Left ventricle myocardium inferior (tissue), 1 donor: ENCODE measurements at regions not wholly inside any gene's neighbourhood (a gene's known extent, or its start where the extent isn't known, plus 50 kb on each side); places are given as distances from the start of the nearest gene placed in this dataset.

Experiments used
- DNase-seq: peaks from one replicate; pipeline ENCODE4 v3.0.0-alpha.2; 2020
- H3K27ac ChIP-seq: fragments of 200-600 bp; replicated peaks from 2 replicates; pipeline ENCODE4 v1.8.0; 2021
- H3K27me3 ChIP-seq: fragments of 200-600 bp; 2 replicates; pipeline ENCODE4 v1.8.0; 2021; ENCODE audit warnings: low read depth
- H3K36me3 ChIP-seq: fragments of 200-600 bp; 2 replicates; pipeline ENCODE4 v1.8.0; 2021
- H3K4me1 ChIP-seq: fragments of 200-600 bp; 2 replicates; pipeline ENCODE4 v1.8.0; 2021
- H3K4me3 ChIP-seq: fragments of 200-600 bp; 2 replicates; pipeline ENCODE4 v1.8.0; 2021; ENCODE audit warnings: mild to moderate bottlenecking, moderate library complexity
- H3K9me3 ChIP-seq: fragments of 200-600 bp; replicated peaks from 2 replicates; pipeline ENCODE4 v1.8.0; 2021
- intact Hi-C: fragments of 100-400 bp; cut with micrococcal nuclease; formaldehyde crosslinking; loops from one replicate; pipeline ENCODE4 v1.11.0; 2022
- TF ChIP-seq, protein P1 (sequence below): fragments of 200-600 bp; IDR thresholded peaks from 2 replicates; pipeline ENCODE4 v1.8.0; 2021; ENCODE audit warnings: antibody characterized with exemption, mild to moderate bottlenecking, borderline replicate concordance
- donor health status: DM: no; HTN: yes; CAD: no; lungs with severe emphysema.

DNA sequence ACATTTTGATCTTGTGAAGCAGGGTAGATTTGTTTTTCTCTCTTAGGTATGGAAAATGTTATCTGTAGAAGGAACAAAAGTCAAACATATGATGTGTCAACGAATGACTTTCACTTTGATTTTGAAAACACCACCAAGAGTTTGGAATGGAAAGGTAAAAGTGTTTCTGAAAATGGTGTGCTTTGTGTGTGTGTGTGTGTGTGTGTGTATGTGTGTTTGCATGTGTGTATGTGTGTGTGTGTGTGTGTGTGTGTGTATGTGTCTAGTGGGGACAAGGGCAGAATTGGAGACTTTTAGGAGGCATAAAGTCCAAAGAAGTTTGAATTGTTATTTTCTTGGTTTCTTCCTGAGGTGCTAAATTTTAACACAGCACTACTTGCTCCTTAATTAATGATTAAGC, 115.4 kb upstream of the PRKCQ start:
- Histone ChIP-seq H3K36me3 (no peaks in the 10 kb centered on the region), H3K4me3 (no peak overlapping the region), H3K4me1 (no peaks in the 10 kb centered on the region), H3K27ac (no peak overlapping the region), H3K9me3 (no peaks in the 10 kb centered on the region), H3K27me3 (peaks cover 12% of the 10 kb centered on the region)
- DNase-seq: no peak
- TF ChIP-seq, protein P1, sequence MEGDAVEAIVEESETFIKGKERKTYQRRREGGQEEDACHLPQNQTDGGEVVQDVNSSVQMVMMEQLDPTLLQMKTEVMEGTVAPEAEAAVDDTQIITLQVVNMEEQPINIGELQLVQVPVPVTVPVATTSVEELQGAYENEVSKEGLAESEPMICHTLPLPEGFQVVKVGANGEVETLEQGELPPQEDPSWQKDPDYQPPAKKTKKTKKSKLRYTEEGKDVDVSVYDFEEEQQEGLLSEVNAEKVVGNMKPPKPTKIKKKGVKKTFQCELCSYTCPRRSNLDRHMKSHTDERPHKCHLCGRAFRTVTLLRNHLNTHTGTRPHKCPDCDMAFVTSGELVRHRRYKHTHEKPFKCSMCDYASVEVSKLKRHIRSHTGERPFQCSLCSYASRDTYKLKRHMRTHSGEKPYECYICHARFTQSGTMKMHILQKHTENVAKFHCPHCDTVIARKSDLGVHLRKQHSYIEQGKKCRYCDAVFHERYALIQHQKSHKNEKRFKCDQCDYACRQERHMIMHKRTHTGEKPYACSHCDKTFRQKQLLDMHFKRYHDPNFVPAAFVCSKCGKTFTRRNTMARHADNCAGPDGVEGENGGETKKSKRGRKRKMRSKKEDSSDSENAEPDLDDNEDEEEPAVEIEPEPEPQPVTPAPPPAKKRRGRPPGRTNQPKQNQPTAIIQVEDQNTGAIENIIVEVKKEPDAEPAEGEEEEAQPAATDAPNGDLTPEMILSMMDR: no peak
- intact Hi-C loops: no loop called here

DNA sequence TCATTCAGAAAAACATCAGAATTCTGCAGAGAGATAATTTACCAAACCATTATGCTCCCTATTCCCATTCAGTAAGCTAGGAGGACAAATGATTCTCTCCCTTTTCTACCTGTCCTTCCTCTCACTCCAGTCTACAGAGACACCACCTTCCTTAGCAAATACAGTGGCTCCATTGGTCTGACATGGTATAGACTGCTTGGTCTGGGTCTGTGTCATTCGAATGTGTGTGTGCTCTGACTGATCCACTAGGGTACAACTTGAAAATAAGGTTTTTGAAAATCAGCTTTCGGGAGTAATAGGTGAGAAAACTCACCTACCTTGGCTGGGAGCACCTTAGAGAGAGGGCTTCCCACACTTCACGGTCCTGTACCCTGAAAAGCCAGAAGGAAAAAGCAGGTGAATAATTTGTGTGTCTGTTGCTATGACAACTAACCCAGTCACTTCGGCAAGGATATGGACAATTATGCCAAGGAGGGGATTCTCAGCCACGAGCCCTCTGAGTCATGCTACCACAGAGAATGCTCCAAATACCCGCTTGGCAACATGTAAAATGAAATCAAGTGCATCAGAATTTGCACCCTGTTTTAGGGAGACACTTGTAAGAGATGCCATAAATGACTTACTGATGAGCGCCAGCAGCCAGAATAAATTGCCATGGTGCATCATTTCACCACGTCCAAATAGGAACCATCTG, 114.5 kb upstream of the PRKCQ start:
- DNase-seq: no peak
- intact Hi-C loops: no loop called here
- H3K36me3 ChIP-seq: no peaks in the 10 kb centered on the region
- no peak overlapping the region for H3K27ac ChIP-seq
- no peak overlapping the region for H3K4me3 ChIP-seq
- H3K9me3 ChIP-seq: no peaks in the 10 kb centered on the region
- TF ChIP-seq, protein P1: no peak
- H3K27me3 ChIP-seq: peaks cover 12% of the 10 kb centered on the region
- no peaks in the 10 kb centered on the region for H3K4me1 ChIP-seq

DNA sequence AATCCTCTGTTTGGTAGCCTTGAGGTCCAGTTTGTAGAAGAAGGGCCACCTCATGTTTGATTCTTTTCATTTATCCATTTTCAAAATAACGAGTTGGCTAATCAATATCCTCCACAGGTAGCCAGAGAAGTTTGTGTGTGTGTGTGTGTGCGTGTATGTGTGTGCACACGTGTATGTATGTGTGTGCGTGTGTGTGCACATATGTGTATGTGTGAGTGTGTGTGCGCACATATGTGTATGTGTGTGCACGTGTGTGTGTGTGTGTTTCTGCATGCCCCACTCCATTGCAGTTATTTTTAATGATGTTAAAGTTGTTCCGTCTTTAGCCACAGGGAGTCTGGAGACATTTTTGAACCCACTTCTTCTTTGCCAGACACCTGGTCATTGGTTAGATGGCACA, 112.8 kb upstream of the PRKCQ start:
- DNase-seq: no peak
- Histone ChIP-seq H3K4me1 (no peaks in the 10 kb centered on the region), H3K36me3 (no peaks in the 10 kb centered on the region), H3K9me3 (no peaks in the 10 kb centered on the region), H3K4me3 (no peak overlapping the region), H3K27me3 (peaks cover 18% of the 10 kb centered on the region), H3K27ac (no peak overlapping the region)
- TF ChIP-seq, protein P1: no peak
- intact Hi-C loops: no loop called here

- no peaks in the 10 kb centered on the region for H3K36me3 ChIP-seq
- H3K4me3 ChIP-seq: no peak overlapping the region
- DNase-seq: no peak
- TF ChIP-seq, protein P1: no peak
- H3K4me1 ChIP-seq: no peaks in the 10 kb centered on the region
- no peak overlapping the region for H3K27ac ChIP-seq
- H3K9me3 ChIP-seq: no peaks in the 10 kb centered on the region
- intact Hi-C loops: no loop called here
- peaks cover 25% of the 10 kb centered on the region for H3K27me3 ChIP-seq
Measured at GRCh38 chr10:6692103-6692502, 112.0 kb upstream of the PRKCQ start.

GRCh38 chr10:6689036-6689435, 109.0 kb upstream of the PRKCQ start:
- Histone ChIP-seq H3K4me3 (no peak overlapping the region), H3K36me3 (no peaks in the 10 kb centered on the region), H3K27ac (no peak overlapping the region), H3K4me1 (no peaks in the 10 kb centered on the region), H3K9me3 (no peaks in the 10 kb centered on the region), H3K27me3 (peaks cover 19% of the 10 kb centered on the region)
- no peak for DNase-seq
- TF ChIP-seq, protein P1: no peak
- intact Hi-C loops: no loop called here
